ENCODE measurements at regions not wholly inside any gene's neighbourhood (a gene's known extent, or its start where the extent isn't known, plus 50 kb on each side); places are given as distances from the start of the nearest gene placed in this dataset.
"Not testable (repeated sequence)": the region's sequence is repeated elsewhere in the genome, so short reads cannot be mapped to it uniquely, and the experiment has no call there.

GRCh38 chr9:61550101-61550748, 360.4 kb downstream of the SPATA31A7 start:
- not testable (repeated sequence) for TF ChIP-seq POLR2A (IDR thresholded peaks at IDR 0.05); CTCF (IDR thresholded peaks at IDR 0.05 in 8 of 11, conservative IDR thresholded peaks at IDR 0.05 in 3 of 11)

Measured in spleen (tissue), 7 donors.